PFSK-1 (cell line): ENCODE measurements at regions not wholly inside any gene's neighbourhood (a gene's known extent, or its start where the extent isn't known, plus 50 kb on each side); places are given as distances from the start of the nearest gene placed in this dataset.

Experiments
- POLR2AphosphoS5 ChIP-seq: IDR thresholded peaks from 2 replicates; pipeline ENCODE4 v1.6.1; 2012; ENCODE audit warnings: low read depth, mild to moderate bottlenecking, control low read depth, low read length, moderate library complexity
- REST ChIP-seq, 2 experiments: IDR thresholded peaks; 2 replicates each; pipeline versions ENCODE4 v1.6.1 to v1.8.0; 2011 to 2012; ENCODE audit warnings: low read depth in 2 of 2, low read length in 2 of 2, control low read depth in 1 of 2, inconsistent platforms in 1 of 2, mild to moderate bottlenecking in 1 of 2, moderate library complexity in 1 of 2; ENCODE audit not compliant: insufficient read depth in 1 of 2
- SIN3A ChIP-seq: IDR thresholded peaks from 2 replicates; pipeline ENCODE4 v1.6.1; 2012; ENCODE audit warnings: mild to moderate bottlenecking, low read length, moderate library complexity, borderline replicate concordance; ENCODE audit not compliant: insufficient read depth
- TAF1 ChIP-seq: IDR thresholded peaks from 2 replicates; pipeline ENCODE4 v1.6.1; 2012; ENCODE audit warnings: low read length, control low read depth, borderline replicate concordance; ENCODE audit not compliant: insufficient read depth

- TF ChIP-seq POLR2AphosphoS5 = no peak
- TF ChIP-seq SIN3A = no peak
- TF ChIP-seq TAF1 = no peak
- no peak for TF ChIP-seq REST (IDR thresholded peaks at IDR 0.05; ENCODE audit: insufficient read depth in 1 of 2, low read depth in 2 of 2, low read length in 2 of 2)
Observed at GRCh38 chr2:204240961-204241360, 304.3 kb upstream of the PARD3B start.
